Neuron (in vitro differentiated cells): ENCODE measurements at regions not wholly inside any gene's neighbourhood (a gene's known extent, or its start where the extent isn't known, plus 50 kb on each side); places are given as distances from the start of the nearest gene placed in this dataset.

ENCODE experiments used
- H2AFZ ChIP-seq: one replicate; pipeline ENCODE4 v1.6.1; 2013; ENCODE audit warnings: low read depth, mild to moderate bottlenecking, inconsistent platforms, low read length, moderate library complexity
- H3K27me3 ChIP-seq: one replicate; pipeline ENCODE4 v1.6.1; 2013; ENCODE audit warnings: low read length; ENCODE audit not compliant: insufficient read depth
- H3K36me3 ChIP-seq: one replicate; pipeline ENCODE4 v1.6.1; 2013; ENCODE audit warnings: low read length; ENCODE audit not compliant: insufficient read depth
- H3K4me1 ChIP-seq: one replicate; pipeline ENCODE4 v1.6.1; 2013; ENCODE audit warnings: low read length; ENCODE audit not compliant: insufficient read depth
- H3K4me3 ChIP-seq: 2 replicates; pipeline ENCODE4 v1.5.1; 2013; ENCODE audit warnings: mild to moderate bottlenecking, low read length, moderate library complexity
- H3K9me3 ChIP-seq: one replicate; pipeline ENCODE4 v1.6.1; 2013; ENCODE audit warnings: low read length

- Histone ChIP-seq H3K27me3 (no peaks in the 10 kb centered on the region), H3K9me3 (no peaks in the 10 kb centered on the region), H3K4me1 (no peaks in the 10 kb centered on the region), H3K36me3 (no peaks in the 10 kb centered on the region), H3K4me3 (no peak overlapping the region), H2AFZ (no peak overlapping the region)
These were observed 136.4 kb upstream of the SLC14A2 start for GRCh38 chr18:45478889-45479288.

- no peaks in the 10 kb centered on the region for H3K36me3 ChIP-seq
- no peak overlapping the region for H3K4me3 ChIP-seq
- no peaks in the 10 kb centered on the region for H3K4me1 ChIP-seq
- no peak overlapping the region for H2AFZ ChIP-seq
- H3K27me3 ChIP-seq: no peaks in the 10 kb centered on the region
- no peaks in the 10 kb centered on the region for H3K9me3 ChIP-seq
These were observed 134.9 kb upstream of the SLC14A2 start for GRCh38 chr18:45480219-45481015.

GRCh38 chr18:45481821-45482220 lies 133.5 kb upstream of the SLC14A2 start:
- Histone ChIP-seq H3K4me1 (no peaks in the 10 kb centered on the region), H2AFZ (no peak overlapping the region), H3K9me3 (no peaks in the 10 kb centered on the region), H3K36me3 (no peaks in the 10 kb centered on the region), H3K27me3 (no peaks in the 10 kb centered on the region), H3K4me3 (no peak overlapping the region)

- Histone ChIP-seq H3K4me1 (no peaks in the 10 kb centered on the region), H3K4me3 (no peak overlapping the region), H3K27me3 (no peaks in the 10 kb centered on the region), H3K36me3 (no peaks in the 10 kb centered on the region), H2AFZ (no peak overlapping the region), H3K9me3 (no peaks in the 10 kb centered on the region)
These were observed 133.0 kb upstream of the SLC14A2 start for GRCh38 chr18:45482286-45482685.

GRCh38 chr18:45487581-45487980 lies 127.7 kb upstream of the SLC14A2 start:
- Histone ChIP-seq H3K27me3 (no peaks in the 10 kb centered on the region), H3K4me3 (no peak overlapping the region), H3K36me3 (no peaks in the 10 kb centered on the region), H2AFZ (no peak overlapping the region), H3K4me1 (no peaks in the 10 kb centered on the region), H3K9me3 (no peaks in the 10 kb centered on the region)

- no peak overlapping the region for H2AFZ ChIP-seq
These were observed 126.6 kb upstream of the SLC14A2 start for GRCh38 chr18:45488645-45489044.

GRCh38 chr18:45493830-45494229 lies 121.4 kb upstream of the SLC14A2 start:
- H3K27me3 ChIP-seq: peaks cover 2% of the 10 kb centered on the region
- H3K4me3 ChIP-seq: no peak overlapping the region
- H3K36me3 ChIP-seq: no peaks in the 10 kb centered on the region
- H3K4me1 ChIP-seq: no peaks in the 10 kb centered on the region
- H2AFZ ChIP-seq: no peak overlapping the region
- no peaks in the 10 kb centered on the region for H3K9me3 ChIP-seq

More at GRCh38 chr18:45488645-45489044, 126.6 kb upstream of the SLC14A2 start:
- H3K9me3 ChIP-seq: no peaks in the 10 kb centered on the region
- H3K27me3 ChIP-seq: no peaks in the 10 kb centered on the region
- no peaks in the 10 kb centered on the region for H3K4me1 ChIP-seq
- H3K4me3 ChIP-seq: no peak overlapping the region
- no peaks in the 10 kb centered on the region for H3K36me3 ChIP-seq

GRCh38 chr18:45494811-45495210 lies 120.5 kb upstream of the SLC14A2 start:
- no peaks in the 10 kb centered on the region for H3K9me3 ChIP-seq
- no peak overlapping the region for H3K4me3 ChIP-seq
- no peaks in the 10 kb centered on the region for H3K36me3 ChIP-seq
- H3K27me3 ChIP-seq: peaks cover 2% of the 10 kb centered on the region
- H2AFZ ChIP-seq: no peak overlapping the region
- no peaks in the 10 kb centered on the region for H3K4me1 ChIP-seq

- no peaks in the 10 kb centered on the region for H3K4me1 ChIP-seq
- H3K36me3 ChIP-seq: no peaks in the 10 kb centered on the region
- no peaks in the 10 kb centered on the region for H3K9me3 ChIP-seq
- no peak overlapping the region for H2AFZ ChIP-seq
- no peak overlapping the region for H3K4me3 ChIP-seq
- peaks cover 2% of the 10 kb centered on the region for H3K27me3 ChIP-seq
These were observed 118.5 kb upstream of the SLC14A2 start for GRCh38 chr18:45496741-45497140.

- no peaks in the 10 kb centered on the region for H3K36me3 ChIP-seq
- no peaks in the 10 kb centered on the region for H3K4me1 ChIP-seq
- no peak overlapping the region for H2AFZ ChIP-seq
- H3K27me3 ChIP-seq: peaks cover 2% of the 10 kb centered on the region
- no peak overlapping the region for H3K4me3 ChIP-seq
- no peaks in the 10 kb centered on the region for H3K9me3 ChIP-seq
These were observed 117.5 kb upstream of the SLC14A2 start for GRCh38 chr18:45497595-45498286.

- Histone ChIP-seq H3K4me3 (no peak overlapping the region), H2AFZ (no peak overlapping the region), H3K36me3 (no peaks in the 10 kb centered on the region), H3K4me1 (no peaks in the 10 kb centered on the region), H3K27me3 (peaks cover 2% of the 10 kb centered on the region), H3K9me3 (no peaks in the 10 kb centered on the region)
These were observed 117.0 kb upstream of the SLC14A2 start for GRCh38 chr18:45498287-45498658.

GRCh38 chr18:45503990-45504389 lies 111.3 kb upstream of the SLC14A2 start:
- no peaks in the 10 kb centered on the region for H3K27me3 ChIP-seq
- no peaks in the 10 kb centered on the region for H3K9me3 ChIP-seq
- H2AFZ ChIP-seq: no peak overlapping the region
- H3K36me3 ChIP-seq: no peaks in the 10 kb centered on the region
- H3K4me3 ChIP-seq: no peak overlapping the region
- H3K4me1 ChIP-seq: no peaks in the 10 kb centered on the region

GRCh38 chr18:45505497-45506206 lies 109.6 kb upstream of the SLC14A2 start:
- Histone ChIP-seq H2AFZ (no peak overlapping the region), H3K36me3 (no peaks in the 10 kb centered on the region), H3K27me3 (no peaks in the 10 kb centered on the region), H3K9me3 (no peaks in the 10 kb centered on the region), H3K4me3 (no peak overlapping the region), H3K4me1 (peaks cover 4% of the 10 kb centered on the region)
